ENCODE measurements at regions not wholly inside any gene's neighbourhood (a gene's known extent, or its start where the extent isn't known, plus 50 kb on each side); places are given as distances from the start of the nearest gene placed in this dataset.

DNA sequence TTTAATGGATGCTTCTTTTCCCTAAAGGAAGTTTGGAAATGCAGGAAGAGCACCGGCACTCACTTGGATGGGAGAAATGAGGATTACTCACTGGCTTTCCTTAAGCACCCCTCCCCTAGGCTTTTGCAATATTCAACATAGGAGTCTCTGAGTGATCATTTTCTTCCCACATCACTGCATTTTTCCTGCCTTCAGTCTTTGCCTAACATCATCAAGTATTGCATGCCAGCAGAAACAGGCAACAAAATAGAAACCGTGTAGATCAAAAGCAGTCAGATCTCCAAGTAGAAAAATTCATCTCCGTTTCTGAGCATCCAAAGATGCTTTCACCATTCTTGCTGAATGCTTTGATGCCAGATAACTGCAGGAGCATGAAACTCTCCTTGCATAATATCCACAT is 119.9 kb downstream of the ADCYAP1R1 start:
- no peak for DNase-seq (ENCODE audit: low spot score)

DNA sequence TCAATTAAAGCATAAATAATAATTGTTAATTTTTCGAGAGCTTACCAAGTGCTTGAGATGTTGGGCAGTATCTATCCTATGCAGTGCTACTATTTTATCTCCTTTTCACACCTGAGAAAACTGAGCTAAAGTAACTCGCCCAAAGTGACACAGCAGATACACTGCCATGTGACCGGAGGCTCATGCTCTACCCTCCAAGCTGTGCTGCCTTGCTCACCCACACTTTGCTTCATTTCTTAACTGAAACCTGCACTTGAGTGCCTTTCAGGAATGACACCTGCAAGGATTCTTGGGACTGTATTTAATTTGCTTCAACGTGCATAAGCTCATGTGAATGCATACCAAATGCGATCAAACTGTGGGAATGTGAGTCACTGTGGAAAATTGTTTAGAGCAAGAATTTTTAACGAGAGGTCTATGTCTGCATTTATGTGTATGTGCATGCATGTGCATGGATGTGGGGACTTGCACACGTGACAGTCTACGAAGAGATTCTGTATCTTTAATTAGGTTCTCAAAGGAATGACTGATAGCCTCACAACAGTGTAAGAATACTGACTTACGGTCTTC is 119.2 kb downstream of the ADCYAP1R1 start:
- DNase-seq (ENCODE audit: low spot score), result no peak

All from LoVo (cell line).